HG02943 (cell line): ENCODE measurements at regions not wholly inside any gene's neighbourhood (a gene's known extent, or its start where the extent isn't known, plus 50 kb on each side); places are given as distances from the start of the nearest gene placed in this dataset.
"Not testable (repeated sequence)": the region's sequence is repeated elsewhere in the genome, so short reads cannot be mapped to it uniquely, and the experiment has no call there.

Source experiments
- ATAC-seq: cut with Tn5 transposase; IDR thresholded peaks from one replicate; pipeline ENCODE4 v1.9.1; 2021; ENCODE audit warnings: mild to moderate bottlenecking, low read depth, moderate library complexity; ENCODE audit not compliant: unreplicated experiment

- ATAC-seq = no peak
These were observed 226.5 kb upstream of the RBMS1 start for GRCh38 chr2:160720098-160720497.

- ATAC-seq = no peak
These were observed 227.8 kb upstream of the RBMS1 start for GRCh38 chr2:160721089-160722040.

GRCh38 chr2:160726046-160726445 lies 232.4 kb upstream of the RBMS1 start:
- no peak for ATAC-seq

GRCh38 chr2:160730296-160730995 lies 236.8 kb upstream of the RBMS1 start:
- no peak for ATAC-seq

GRCh38 chr2:160731415-160731814 lies 237.8 kb upstream of the RBMS1 start:
- no peak for ATAC-seq

GRCh38 chr2:160731856-160732255 lies 238.2 kb upstream of the RBMS1 start:
- ATAC-seq = no peak

- no peak for ATAC-seq
These were observed 242.1 kb upstream of the RBMS1 start for GRCh38 chr2:160735696-160736095.

- ATAC-seq = no peak
These were observed 242.8 kb upstream of the RBMS1 start for GRCh38 chr2:160736148-160737028.

- ATAC-seq = no peak
These were observed 243.6 kb upstream of the RBMS1 start for GRCh38 chr2:160737247-160737646.

GRCh38 chr2:160741271-160741670 lies 247.7 kb upstream of the RBMS1 start:
- no peak for ATAC-seq

GRCh38 chr2:160741815-160742214 lies 248.2 kb upstream of the RBMS1 start:
- no peak for ATAC-seq

- no peak for ATAC-seq
These were observed 249.1 kb upstream of the RBMS1 start for GRCh38 chr2:160742667-160743066.

GRCh38 chr2:160747501-160748170 lies 254.0 kb upstream of the RBMS1 start:
- no peak for ATAC-seq

- no peak for ATAC-seq
These were observed 257.4 kb upstream of the RBMS1 start for GRCh38 chr2:160751021-160751420.

- no peak for ATAC-seq
These were observed 259.1 kb upstream of the RBMS1 start for GRCh38 chr2:160752475-160753330.

GRCh38 chr2:160753331-160753654 lies 259.7 kb upstream of the RBMS1 start:
- ATAC-seq = no peak

- ATAC-seq = no peak
These were observed 260.4 kb upstream of the RBMS1 start for GRCh38 chr2:160753960-160754359.

- ATAC-seq = no peak
These were observed 262.9 kb upstream of the RBMS1 start for GRCh38 chr2:160756481-160756880.

GRCh38 chr2:160762493-160763128 lies 269.0 kb upstream of the RBMS1 start:
- not testable (repeated sequence) for ATAC-seq
